Kidney tubule cell (primary cell): ENCODE measurements at regions not wholly inside any gene's neighbourhood (a gene's known extent, or its start where the extent isn't known, plus 50 kb on each side); places are given as distances from the start of the nearest gene placed in this dataset.
"Not testable (repeated sequence)": the region's sequence is repeated elsewhere in the genome, so short reads cannot be mapped to it uniquely, and the experiment has no call there.

Experiments
- DNase-seq: peaks from one replicate; pipeline ENCODE4 v3.0.0-alpha.2; 2018; ENCODE audit warnings: low spot score

DNA sequence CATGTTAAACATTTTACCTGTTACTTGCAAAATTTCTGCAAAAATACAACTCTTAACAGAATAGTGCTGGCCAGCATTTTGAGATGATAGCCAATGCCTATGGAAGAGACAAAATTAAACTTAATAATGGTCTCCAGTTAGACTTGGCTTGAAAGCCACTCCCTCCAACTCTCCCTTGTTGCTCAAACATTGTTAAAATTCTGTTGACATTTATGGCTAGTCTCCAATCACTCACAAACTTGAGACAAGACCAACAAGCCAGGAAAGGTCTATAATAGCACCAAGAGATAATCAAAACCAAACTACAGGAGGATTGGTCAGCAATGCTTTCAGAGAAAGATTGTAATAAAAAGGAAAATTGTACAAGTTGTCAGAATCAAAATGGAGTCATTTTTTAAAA, 770.7 kb upstream of the NXPH2 start:
- DNase-seq = no peak

DNA sequence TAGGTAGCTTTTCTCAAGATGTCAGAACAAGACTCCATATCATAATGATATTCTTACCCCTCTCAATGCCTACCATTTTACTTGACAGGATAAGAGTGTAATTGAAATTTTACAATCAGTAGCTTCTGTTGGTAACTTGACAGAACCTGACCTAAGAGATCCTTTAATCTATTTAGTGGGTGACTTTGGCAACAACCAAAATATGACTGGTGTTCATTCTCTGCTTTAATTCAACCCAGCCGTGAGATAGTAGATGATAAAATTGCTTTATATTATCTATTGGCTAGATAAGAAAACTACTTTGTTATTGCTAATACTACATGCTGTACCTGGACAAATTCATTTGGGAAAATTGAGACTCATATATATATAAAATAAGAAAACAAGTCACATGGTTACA, 770.2 kb upstream of the NXPH2 start:
- no peak for DNase-seq

DNA sequence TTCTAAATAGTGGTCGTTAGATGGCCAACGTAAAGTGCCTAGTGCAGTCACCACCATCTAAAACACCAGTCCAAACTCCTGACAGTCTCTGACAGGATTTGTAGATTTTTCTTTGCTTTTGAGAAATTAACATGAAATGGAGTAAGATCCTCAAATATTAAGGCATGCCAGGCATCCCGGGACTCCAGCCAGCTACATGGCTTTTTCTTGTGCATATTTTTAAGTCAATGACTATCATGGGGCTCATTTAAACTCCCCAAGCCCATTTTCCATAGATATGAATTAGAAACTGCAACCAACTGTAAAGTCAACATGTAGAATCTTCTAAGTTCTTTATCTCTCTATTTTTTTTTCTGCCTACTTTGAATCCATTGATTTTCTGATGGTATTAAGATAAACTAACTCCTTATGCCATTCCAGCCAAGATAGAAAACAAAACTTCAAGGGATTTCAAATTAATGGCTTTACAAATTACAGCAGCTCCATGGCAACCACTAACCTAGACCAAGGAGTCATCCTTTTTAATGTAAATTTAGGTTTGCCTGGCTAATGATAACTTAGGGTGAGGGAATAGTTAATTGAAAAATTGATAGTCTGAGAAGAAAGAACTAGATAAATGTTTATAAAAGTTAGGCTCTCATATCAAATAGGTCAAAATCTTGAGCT, 764.1 kb upstream of the NXPH2 start:
- DNase-seq = no peak

DNA sequence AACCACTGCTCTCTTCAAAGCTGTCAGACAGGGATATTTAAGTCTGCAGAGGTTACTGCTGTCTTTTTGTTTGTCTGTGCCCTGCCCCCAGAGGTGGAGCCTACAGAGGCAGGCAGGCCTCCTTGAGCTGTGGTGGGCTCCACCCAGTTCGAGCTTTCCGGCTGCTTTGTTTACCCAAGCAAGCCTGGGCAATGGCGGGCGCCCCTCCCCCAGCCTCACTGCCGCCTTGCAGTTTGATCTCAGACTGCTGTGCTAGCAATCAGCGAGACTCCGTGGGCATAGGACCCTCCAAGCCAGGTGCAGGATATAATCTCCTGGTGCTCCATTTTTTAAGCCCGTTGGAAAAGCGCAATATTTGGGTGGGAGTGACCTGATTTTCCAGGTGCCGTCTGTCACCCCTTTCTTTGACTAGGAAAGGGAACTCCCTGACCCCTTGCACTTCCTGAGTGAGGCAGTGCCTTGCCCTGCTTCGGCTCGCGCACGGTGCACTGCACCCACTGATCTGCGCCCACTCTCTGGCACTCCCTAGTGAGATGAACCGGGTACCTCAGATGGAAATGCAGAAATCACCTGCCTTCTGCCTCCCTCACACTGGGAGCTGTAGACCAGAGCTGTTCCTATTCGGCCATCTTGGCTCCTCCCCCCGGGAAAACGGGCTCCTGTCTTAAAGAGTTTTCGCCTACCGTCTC, 758.3 kb upstream of the NXPH2 start:
- not testable (repeated sequence) for DNase-seq

DNA sequence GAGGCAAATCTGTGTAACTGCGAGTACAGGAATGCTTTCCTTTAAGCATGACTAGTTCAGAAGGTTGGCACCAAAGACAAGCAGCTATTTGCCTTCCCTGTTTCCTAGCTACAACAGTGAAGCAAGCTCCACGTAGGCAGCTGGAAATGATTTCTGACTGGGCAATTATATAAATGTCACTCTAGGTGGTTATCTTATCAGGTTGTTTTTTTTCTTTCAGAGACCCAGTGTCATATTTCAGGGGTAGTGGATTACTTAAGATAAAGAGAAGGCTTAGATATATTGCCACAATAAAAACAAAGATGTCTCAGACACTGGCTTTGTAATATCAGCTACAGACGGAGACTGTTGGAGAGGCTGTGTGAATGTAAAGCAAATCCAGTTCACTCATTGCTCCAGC, 748.9 kb upstream of the NXPH2 start:
- DNase-seq = peak; percentile 64

DNA sequence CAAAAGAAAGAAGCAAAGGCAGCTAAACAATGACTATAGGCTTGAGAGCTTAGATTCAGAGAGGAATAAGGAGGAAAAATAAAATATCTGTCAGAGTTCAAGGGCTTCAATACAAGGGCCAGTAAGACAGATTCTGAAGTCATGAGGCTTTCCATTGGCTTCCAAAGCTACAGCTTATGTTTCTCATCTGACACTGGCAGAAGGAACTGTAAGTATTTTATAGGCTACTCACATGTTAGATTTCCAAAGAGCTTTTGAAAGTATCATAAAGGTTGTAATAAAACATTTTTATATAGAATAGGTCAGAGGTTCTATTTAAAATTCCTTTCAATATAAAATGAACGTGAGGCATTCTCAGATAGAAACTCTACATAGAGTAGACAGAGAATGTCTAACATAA, 746.6 kb upstream of the NXPH2 start:
- no peak for DNase-seq

DNA sequence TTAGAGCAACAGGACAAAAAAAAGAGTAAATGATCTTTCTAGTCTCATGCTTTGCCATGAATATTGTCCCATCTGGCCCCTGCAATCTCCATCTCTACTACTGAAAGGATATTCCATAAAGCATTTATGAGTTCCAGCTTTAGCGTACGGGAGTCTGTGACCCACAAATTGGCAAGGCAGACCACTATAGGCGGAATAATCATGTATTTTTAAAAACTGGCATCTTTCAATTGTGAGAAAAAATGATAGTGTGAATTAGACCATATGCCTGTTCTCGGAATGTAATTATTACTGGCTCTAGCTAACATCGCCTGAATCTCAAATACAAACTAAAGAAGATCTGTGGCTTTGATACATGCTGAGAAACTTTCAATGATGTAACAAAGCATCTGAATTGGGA, 738.1 kb upstream of the NXPH2 start:
- DNase-seq = no peak

DNA sequence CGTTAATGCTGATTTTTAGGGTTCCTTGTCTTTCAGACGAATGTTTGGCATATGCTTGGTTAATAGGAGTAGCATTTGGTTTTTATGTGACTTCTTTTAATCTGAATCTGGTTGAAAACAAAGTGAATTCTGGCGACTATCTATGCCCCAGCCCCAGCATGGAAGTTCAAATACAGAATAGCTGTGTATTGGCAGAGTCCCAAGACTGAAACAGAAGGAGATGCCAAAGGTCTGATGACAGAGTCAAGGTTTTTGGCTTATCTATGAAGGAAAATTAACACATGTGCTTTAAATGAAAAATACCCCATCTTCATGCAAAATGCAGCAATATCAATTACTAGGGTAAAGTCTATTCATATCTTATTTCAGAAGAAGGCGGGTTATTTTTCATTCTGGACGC, 734.8 kb upstream of the NXPH2 start:
- DNase-seq = no peak

DNA sequence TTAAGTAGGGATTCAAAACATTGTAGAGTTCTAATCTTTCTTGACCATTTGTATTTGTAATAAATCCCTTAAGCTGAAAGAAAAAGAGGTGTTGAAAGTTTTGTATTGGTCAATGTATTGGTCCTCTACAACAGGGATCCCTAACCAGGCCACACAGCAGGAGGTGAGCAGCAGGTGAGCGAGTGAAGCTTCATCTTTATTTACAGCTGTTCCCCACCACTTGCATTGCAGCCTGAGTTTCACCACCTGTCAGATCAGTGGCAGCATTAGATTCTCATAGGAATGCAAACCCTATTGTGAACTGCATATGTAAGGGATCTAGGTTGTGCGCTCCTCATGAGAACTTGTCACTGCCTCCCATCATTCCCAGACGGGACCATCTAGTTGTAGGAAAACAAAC, 715.7 kb upstream of the NXPH2 start:
- DNase-seq = no peak

DNA sequence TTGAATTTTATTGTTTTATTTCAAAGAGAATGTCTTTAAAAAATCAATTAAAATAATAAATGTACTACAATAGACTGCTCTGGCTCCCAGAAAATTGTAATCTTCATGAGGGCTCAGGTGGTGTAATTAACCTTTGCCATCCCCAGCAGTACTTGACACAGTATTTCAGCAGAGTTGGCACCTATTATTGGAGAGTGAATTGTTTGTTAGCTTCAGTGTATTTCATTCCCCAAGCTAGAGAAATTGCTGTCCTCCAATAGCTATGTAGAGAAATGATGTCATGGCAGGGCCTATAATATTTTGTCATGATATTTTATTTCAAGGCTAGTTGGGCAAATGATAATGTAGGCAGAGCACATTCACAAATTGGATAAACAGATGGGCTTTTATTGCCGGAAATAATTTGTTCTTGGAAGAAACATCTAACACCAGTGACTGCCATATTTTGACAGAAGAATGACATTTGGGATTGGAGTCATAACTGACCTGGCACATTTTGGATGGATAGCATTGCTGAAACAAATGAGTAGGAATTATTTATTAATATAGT, 712.0 kb upstream of the NXPH2 start:
- DNase-seq = no peak

DNA sequence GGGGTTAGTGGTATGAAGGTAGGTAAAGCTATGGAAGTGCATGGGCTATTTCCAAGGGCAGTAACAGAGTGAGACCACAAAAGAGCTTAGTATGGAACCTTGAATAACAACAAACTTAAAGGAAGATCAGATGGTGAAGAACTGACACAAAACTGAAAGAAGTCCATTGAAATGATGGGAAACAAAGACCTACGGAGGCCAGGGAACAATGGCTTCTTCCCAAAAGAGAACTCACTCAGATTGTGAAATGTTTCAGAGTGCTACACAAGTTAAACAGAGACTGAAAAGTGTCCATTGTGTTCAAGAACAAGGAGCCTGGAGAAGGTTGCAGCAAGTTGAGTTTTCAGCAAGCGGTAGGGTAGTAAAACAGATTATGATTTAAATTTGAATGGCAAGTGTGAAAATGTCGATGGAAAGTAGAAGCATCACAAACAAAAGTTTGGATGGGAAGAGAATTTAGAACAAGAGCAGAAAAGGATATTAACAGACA, 700.0 kb upstream of the NXPH2 start:
- no peak for DNase-seq

DNA sequence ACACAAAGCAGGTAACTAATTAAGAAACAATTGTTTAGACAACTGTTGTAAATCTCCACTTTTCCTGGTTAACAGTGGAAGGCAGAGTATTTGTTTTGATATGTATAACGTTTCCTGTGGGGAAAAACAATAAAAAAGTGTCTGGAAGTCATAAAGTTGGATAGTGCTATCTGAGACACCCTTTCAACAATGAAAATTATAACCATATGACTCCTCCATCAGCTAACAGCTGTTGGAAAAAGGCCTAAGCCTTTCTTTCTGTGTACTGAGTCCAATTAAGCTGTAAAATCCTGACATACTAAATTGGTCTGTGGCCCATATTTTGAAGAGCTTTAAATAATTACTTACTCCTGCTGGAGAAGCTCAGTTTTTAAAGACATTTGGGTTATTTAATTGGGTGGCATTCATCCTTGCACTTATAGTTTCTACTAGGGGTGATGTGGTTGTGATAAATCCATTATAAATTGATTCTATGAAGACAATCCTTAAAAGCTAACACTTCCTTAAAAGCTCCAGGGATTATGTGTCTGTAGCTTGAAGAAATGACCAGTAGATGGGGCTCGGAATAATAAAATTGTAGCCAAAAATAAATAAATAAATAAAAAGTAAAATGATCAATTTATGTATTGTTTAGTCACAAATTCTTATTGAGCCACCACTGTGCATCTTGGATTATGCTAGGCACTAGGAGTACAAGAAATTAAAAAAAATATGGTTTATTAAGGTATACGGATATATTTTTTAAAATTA, 698.1 kb upstream of the NXPH2 start:
- no peak for DNase-seq

DNA sequence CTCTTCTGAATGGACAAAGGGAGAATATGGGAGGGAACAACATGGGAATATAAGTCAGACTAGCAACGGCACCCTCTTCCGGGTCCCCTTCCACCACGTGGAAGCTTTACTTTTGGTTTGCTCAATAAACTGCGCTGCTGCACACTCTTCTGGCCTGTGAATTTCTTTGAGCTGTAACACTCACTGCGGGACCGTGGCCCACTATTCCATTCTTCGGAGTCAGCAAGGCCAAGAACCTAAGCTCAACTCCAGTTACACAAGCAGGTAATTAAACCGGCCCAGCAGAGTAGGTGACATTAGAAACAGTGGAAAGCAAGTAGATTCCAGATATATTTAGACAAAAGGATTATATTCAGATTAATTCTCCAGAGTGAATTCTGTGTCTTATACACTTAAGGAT, 697.4 kb upstream of the NXPH2 start:
- no peak for DNase-seq

DNA sequence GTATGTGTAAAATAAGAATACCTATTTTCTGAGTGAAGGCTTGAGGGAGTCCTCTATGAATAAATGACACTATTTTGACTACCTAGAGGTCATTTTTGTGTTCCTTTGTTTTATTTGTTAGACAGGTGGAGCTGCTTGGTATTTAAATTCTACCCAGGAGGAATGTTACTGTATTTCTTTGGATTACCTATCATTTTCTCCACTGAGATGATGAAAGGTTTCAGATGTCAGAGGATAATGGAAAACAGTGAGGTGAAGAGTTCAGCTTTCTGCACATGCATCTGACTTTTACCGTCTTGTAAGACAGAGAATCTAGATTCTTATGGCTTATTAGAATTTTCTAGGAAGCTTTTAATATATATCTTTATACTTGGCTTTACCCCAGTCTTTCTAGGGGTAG, 689.8 kb upstream of the NXPH2 start:
- no peak for DNase-seq

DNA sequence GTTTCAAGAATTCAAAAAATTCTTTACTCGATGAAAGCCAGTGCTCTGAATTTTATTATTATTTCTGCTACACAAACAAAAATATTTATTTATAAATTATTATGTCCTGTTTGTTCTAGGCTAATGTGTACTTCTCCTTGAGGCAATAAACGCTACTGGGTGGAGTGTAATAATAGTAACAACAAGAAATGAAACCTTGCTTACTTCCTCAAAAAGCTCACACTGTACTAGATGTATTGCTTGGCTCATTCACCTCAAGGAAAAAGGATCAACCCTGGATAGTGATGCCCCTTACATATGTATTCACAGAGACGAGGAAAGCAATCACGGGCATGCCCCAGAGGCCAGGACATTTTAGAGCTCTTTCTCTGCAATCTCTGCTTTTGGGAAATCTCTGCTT, 685.6 kb upstream of the NXPH2 start:
- no peak for DNase-seq

DNA sequence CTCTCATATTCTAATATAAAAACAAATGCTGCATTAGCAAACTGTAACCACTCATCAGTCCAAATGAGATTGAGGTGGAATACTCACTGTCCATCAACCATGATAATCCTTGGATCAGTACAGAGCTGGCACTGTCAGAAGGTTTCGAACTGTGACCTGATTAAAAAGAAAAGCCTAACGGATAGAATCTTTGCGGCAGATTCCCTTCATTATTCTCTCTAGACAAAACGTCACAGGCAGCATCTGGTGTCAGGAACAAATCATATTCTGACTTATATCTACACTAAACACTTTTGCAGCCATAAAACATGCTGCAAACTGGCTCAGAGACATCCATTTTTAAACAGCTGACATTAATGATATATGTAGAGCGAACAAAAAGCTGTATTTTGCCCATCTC, 677.7 kb upstream of the NXPH2 start:
- DNase-seq = no peak

DNA sequence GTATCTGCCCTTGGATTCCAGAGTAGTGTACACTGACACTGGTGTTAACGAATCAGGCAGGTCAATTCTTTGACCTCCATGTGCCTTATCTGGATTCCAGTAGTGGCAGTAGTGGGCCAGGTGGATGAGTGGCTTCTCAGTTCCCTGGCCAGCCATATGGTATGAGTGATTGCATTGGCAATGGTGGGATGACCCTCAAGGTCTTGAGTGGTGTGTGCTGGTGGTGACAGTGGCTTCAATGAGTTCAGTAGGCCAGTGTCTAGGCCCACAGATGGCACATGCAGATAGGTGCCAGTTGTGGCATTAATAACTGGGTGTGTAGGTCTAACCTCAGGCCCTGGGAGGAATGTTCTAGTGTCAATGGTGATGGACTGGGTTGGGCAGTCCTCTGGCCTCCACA, 674.1 kb upstream of the NXPH2 start:
- DNase-seq = no peak

DNA sequence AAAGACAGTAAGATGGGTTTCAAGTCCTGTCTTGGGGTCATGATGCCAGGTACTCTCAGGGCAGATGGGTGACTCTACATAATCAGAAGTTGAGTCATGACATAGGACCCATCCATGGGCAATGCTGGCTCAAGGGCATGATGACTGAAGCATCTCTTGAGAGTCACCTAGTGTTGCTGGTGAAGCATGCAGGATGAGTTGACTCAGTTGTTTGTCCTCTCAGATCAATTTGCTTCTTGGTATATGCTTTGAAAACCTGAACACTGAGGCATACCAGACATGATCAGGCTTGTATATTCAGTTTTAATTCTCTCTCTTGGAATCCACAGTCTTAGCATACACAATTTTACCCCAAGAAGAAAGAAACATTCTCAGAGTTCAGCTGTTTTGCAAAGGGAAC, 658.9 kb upstream of the NXPH2 start:
- peak; percentile 22 for DNase-seq

DNA sequence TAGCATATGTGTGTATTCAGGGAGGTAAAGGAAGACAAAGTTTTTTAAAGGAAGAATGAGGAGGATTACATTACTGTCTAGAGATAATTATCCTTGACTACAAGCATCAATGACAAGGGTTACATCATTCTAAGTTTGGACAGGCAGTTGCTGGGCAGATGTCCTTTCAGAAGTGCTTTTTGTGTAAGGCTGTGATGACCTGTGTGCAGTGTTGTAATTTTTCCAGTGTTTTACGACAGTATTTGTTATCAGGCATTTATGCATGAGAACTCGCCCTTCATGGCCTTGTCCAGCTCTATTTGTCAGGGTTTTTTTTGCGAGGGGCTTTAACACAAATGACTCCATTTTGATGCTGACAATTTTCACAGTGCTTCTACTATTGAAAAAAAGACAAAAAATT, 658.3 kb upstream of the NXPH2 start:
- no peak for DNase-seq

DNA sequence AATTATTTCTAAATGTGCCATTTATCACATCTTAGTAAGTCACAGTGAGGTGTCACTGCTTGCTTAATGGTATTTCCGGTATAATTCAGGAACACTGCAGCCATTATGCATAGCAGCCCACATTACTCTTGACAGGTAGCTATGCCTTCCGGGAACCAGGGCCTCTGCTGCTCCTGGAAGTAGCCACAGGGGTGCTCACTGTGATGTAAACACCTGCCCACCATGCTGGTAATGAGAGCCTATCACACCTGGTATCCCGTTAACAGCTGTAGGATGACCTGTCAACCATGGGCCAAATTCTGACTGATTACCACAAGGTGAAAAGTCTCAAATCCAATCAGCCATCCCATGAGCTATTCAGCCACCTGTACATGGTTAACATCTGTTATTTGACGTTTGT, 647.0 kb upstream of the NXPH2 start:
- no peak for DNase-seq

DNA sequence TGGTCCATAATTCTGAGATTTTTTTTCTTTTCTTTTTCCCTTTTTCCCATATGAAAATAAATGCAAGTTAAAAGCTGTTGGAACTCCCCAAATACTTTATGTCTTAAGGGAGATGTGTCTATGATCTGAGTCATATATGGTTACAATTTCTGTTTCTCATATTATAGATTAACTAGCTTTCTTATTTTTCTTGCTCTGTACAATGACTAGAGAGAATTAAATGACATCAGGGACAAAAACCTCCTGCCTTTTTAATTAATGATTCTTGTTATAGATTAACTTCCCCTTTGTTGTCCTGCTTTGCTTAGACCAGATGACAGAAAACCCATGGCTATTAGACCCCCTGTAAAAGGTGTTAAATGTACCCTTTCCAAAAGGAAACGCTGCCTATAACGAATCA, 643.9 kb upstream of the NXPH2 start:
- peak; percentile 54 for DNase-seq

DNA sequence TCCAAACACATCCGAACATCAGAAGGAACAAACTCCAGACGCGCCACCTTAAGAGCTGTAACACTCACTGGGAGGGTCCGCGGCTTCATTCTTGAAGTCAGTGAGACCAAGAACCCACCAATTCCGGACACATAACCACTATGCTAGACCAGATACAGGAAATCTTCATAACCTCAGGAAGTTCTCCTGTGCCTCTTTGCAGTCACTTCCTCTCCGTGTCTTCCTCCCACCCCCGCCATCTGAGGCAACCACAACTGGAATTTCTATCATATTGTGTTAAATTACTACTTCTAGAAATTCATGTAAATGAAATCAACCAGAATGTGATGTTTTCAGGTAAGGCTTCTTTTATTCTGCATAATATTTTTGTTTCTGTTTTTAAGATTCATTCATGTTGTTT, 631.0 kb upstream of the NXPH2 start:
- DNase-seq = no peak

DNA sequence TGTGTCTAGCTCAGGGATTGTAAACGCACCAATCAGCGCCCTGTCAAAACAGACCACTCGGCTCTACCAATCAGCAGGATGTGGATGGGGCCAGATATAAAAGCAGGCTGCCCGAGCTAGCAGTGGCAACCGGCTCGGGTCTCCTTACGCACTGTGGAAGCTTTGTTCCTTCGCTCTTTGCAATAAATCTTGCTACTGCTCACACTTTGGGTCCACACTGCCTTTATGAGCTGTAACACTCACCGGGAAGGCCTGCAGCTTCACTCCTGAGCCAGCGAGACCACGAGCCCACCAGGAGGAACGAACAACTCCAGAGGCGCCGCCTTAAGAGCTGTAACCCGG, 630.6 kb upstream of the NXPH2 start:
- DNase-seq = not testable (repeated sequence)
